Spleen (tissue), 7 donors: ENCODE measurements at regions not wholly inside any gene's neighbourhood (a gene's known extent, or its start where the extent isn't known, plus 50 kb on each side); places are given as distances from the start of the nearest gene placed in this dataset.
"Not testable (repeated sequence)": the region's sequence is repeated elsewhere in the genome, so short reads cannot be mapped to it uniquely, and the experiment has no call there.

Experiments
- CTCF ChIP-seq, 11 experiments: fragments of 200-600 bp in 7 of 11; fragments of 450-650 bp in 4 of 11; sonication (generic) in 4 of 11; IDR thresholded peaks in 8 of 11; conservative IDR thresholded peaks in 3 of 11; 1 replicate in 7 of 11; 2 replicates in 4 of 11; pipeline versions ENCODE4 v1.4.0 to v1.8.0; 2016 to 2021; ENCODE audit warnings: antibody characterized with exemption in 11 of 11, inconsistent platforms in 4 of 11, mild to moderate bottlenecking in 1 of 11
- POLR2AphosphoS5 ChIP-seq, 3 donors: sonication (generic); formaldehyde crosslinking; IDR thresholded peaks; one replicate each; pipeline ENCODE4 v1.5.1; 2017; ENCODE audit warnings: antibody characterized with exemption in 3 of 3
- donor health status: DM: no; HTN: no; CAD: no; lungs with moderate emphysema.
- donor health status: DM: no; HTN: no; CAD: no.
- donor health status: DM: no; HTN: no; CAD: no.

GRCh38 chr17:31793634-31794033, 65.4 kb downstream of the COPRS start:
- not testable (repeated sequence) for TF ChIP-seq CTCF (IDR thresholded peaks at IDR 0.05 in 8 of 11, conservative IDR thresholded peaks at IDR 0.05 in 3 of 11); POLR2AphosphoS5 (IDR thresholded peaks at IDR 0.05)
